Cardiac muscle cell (in vitro differentiated cells and primary cell): ENCODE measurements at regions not wholly inside any gene's neighbourhood (a gene's known extent, or its start where the extent isn't known, plus 50 kb on each side); places are given as distances from the start of the nearest gene placed in this dataset.

ENCODE experiments used
- DNase-seq, 2 donors: peaks; one replicate each; pipeline versions ENCODE4 v3.0.0 to v3.0.0-alpha.2; 2010 to 2017; ENCODE audit warnings: low read depth in 1 of 2, low spot score in 1 of 2
- H3K27ac ChIP-seq: fragments of 200-600 bp; sonication (generic); 2 replicates; pipeline ENCODE4 v1.5.1; 2016
- H3K27me3 ChIP-seq: fragments of 200-600 bp; sonication (generic); 2 replicates; pipeline ENCODE4 v1.6.0; 2016; ENCODE audit warnings: control low read depth
- H3K36me3 ChIP-seq: fragments of 200-600 bp; sonication (generic); 2 replicates; pipeline ENCODE4 v1.5.1; 2016; ENCODE audit warnings: control low read depth
- H3K4me1 ChIP-seq: fragments of 200-600 bp; sonication (generic); 2 replicates; pipeline ENCODE4 v1.8.1; 2017; ENCODE audit warnings: low read depth, mild to moderate bottlenecking, mixed run types
- H3K4me3 ChIP-seq: fragments of 200-600 bp; sonication (generic); 2 replicates; pipeline ENCODE4 v1.5.1; 2016; ENCODE audit warnings: mild to moderate bottlenecking
- H3K9me3 ChIP-seq: fragments of 200-600 bp; sonication (generic); 2 replicates; pipeline ENCODE4 v1.5.1; 2017; ENCODE audit warnings: low read depth, mild to moderate bottlenecking, control low read depth
- CTCF ChIP-seq: IDR thresholded peaks from 2 replicates; pipeline ENCODE4 v1.5.1; 2012; ENCODE audit warnings: low read depth, mild to moderate bottlenecking, low read length

- H3K4me1 ChIP-seq = peaks cover 1% of the 10 kb centered on the region
- no peak for DNase-seq
- no peaks in the 10 kb centered on the region for H3K27me3 ChIP-seq
- no peak overlapping the region for H3K27ac ChIP-seq
- no peaks in the 10 kb centered on the region for H3K36me3 ChIP-seq
- H3K9me3 ChIP-seq = no peaks in the 10 kb centered on the region
- H3K4me3 ChIP-seq = no peak overlapping the region
- TF ChIP-seq CTCF = no peak
These were observed 100.9 kb downstream of the CTTN start for GRCh38 chr11:70498976-70499801.

GRCh38 chr11:70500076-70500847 lies 101.9 kb downstream of the CTTN start:
- H3K27me3 ChIP-seq = no peaks in the 10 kb centered on the region
- no peaks in the 10 kb centered on the region for H3K9me3 ChIP-seq
- H3K27ac ChIP-seq = no peak overlapping the region
- TF ChIP-seq CTCF = no peak
- no peak overlapping the region for H3K4me3 ChIP-seq
- H3K4me1 ChIP-seq = peaks cover 4% of the 10 kb centered on the region
- DNase-seq = no peak
- no peaks in the 10 kb centered on the region for H3K36me3 ChIP-seq

GRCh38 chr11:70501051-70501901 lies 102.9 kb downstream of the CTTN start:
- Histone ChIP-seq H3K9me3 (no peaks in the 10 kb centered on the region), H3K27ac (no peak overlapping the region), H3K4me1 (peaks cover 4% of the 10 kb centered on the region), H3K4me3 (no peak overlapping the region), H3K36me3 (no peaks in the 10 kb centered on the region), H3K27me3 (no peaks in the 10 kb centered on the region)
- no peak for DNase-seq
- no peak for TF ChIP-seq CTCF

- no peak overlapping the region for H3K27ac ChIP-seq
- H3K4me3 ChIP-seq = no peak overlapping the region
- H3K4me1 ChIP-seq = peaks cover 4% of the 10 kb centered on the region
- no peaks in the 10 kb centered on the region for H3K9me3 ChIP-seq
- DNase-seq = no peak
- H3K36me3 ChIP-seq = no peaks in the 10 kb centered on the region
- H3K27me3 ChIP-seq = no peaks in the 10 kb centered on the region
- TF ChIP-seq CTCF = no peak
These were observed 103.7 kb downstream of the CTTN start for GRCh38 chr11:70501933-70502540.
